ELF-1 (cell line): ENCODE measurements at regions not wholly inside any gene's neighbourhood (a gene's known extent, or its start where the extent isn't known, plus 50 kb on each side); places are given as distances from the start of the nearest gene placed in this dataset.

Experiments
- DNase-seq: peaks from one replicate; pipeline ENCODE4 v3.0.0-alpha.2; 2016; ENCODE audit warnings: low read depth, low spot score

DNA sequence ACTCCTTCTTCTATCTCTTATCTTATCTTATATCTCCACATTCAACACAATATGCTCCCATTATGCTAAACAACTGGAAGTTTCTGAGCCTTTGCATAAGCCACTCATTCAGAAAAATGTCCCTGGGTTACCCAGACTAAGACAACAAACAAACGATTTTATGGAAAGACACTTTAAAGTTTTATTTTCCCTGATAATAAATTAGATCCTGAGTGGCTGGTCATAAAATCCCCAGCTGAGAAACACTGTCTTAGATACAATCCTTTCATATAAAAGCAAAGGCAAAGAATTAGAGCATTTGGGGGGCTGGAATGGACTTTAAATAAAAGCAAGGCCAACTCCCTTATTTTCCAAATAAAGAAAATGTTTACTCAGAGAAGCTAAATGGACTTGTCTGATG lies 322.3 kb downstream of the GBE1 start:
- no peak for DNase-seq

DNA sequence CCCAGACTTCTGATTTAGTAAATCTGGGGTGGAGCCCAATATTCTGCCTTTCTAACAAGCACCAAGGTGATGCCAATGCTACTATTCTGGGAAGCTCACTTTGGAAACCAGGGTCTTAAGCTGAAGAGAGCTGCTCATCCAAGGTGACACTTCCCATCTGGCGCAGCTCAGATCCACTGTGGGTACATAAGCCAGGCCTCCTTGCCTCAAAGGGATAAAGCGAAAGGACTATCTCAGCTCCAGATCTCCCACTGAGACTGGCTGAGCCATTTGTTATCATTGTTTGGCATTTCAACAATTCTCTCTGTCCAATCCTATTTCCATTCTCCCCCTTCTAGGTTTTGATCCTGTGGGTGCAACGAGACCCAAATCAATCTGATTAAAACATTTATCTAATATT lies 323.8 kb downstream of the GBE1 start:
- DNase-seq: peak; percentile 10

GRCh38 chr3:81436182-81436581 lies 325.3 kb downstream of the GBE1 start:
- no peak for DNase-seq

DNA sequence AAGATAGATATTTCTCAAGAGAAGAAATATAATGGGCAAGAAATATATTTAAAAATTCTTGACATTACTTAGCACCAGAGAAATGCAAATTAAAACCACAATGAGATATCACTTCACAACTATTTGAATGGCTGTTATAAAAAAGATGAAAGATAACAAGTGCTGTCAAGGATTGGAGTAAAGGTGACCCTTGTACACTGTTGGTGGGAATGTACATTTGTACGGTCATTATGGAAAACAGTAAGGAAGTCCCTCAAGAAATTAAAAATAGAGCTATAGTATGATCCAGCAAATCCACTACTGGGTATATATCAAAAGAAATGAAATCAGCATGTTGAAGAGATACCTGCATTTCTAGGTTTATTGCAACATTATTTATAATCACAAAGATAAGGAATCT lies 326.4 kb downstream of the GBE1 start:
- no peak for DNase-seq

- no peak for DNase-seq
Observed at GRCh38 chr3:81434161-81434560, 327.3 kb downstream of the GBE1 start.

- no peak for DNase-seq
Observed at GRCh38 chr3:81433675-81434074, 327.8 kb downstream of the GBE1 start.

DNA sequence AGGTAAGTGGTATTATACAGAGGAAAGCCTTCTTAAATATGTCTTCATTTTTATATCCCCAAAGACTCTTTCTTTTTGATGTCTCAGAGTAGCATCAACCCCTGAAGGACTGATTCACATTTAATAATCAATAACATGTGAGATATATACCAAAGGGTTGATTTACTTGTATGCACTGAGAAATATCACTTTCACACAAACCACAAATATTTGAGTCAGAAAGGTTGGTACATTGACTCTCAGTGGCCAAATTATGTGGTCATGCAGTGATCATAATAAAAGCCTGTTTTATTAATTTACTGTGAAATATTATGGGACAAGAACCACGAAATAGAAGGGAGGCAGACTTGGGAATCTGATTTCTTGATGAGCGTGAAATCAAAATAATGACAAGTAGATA lies 329.0 kb downstream of the GBE1 start:
- no peak for DNase-seq

GRCh38 chr3:81426826-81427577 lies 334.4 kb downstream of the GBE1 start:
- peak; percentile 2 for DNase-seq

DNA sequence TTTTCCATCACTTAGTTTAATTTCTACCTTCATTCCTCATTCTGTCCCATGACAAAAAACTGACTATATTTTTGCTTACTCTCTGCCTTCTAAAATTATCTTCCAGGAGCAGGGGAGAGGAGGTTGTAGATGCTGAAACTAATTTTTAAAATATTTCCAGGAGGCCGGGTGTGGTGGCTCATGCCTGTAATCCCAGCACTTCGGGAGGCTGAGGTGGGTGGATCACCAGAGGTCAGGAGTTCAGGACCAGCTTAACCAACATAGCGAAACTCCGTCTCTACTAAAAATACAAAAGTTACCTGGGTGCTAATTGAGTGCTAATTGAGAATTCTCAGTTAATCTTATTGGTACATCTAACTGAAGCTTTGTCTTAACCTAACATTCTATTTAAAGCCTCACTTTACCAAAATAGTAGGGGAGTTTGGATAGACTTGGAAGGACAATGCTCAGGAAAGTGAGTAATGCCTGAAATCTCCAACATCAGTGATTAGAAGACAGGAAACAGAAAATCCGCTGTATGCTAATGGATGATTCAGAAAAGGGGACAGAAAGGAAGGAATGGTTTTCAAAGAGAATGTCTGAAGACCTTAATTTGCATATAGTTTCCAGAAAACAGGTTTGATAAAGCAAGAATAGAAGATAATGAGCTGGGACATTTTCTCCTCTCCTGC lies 336.1 kb downstream of the GBE1 start:
- no peak for DNase-seq

DNA sequence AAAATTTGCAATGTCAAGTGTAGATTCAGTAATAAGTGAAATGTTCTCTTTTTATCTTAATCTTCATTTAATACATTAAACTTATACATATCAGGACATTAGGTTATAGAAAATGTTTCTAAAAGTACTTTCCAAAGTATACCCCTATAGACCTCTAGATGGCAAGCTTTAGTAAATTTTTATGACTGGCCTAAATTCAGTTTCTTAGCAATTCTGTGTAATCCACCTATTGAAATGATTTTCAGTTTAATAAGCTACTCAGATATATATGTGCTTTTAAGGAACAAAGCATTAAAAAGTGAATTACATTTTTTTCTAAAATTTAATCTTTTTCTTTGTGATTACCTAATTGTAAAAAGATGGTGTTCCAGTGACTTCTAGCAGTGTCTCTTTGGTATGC lies 342.2 kb downstream of the GBE1 start:
- no peak for DNase-seq

DNA sequence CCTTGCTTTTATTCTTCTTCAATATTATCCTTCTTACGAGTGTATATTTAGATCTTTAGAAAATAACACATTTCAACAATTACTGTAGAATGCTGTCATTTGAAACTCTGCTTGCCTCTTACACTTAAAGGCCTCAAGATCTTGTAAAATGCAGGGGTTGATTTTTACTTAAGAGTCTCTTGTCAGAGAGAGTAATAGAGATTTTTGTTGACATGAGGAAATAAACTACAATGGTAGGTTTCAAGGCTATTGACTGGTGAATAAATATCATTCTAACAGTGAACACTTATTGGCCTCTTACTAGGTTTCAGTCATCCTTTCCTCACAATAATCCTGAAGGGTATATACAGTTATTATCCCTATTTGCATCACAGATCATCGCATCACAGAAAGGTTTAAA lies 344.6 kb downstream of the GBE1 start:
- DNase-seq: no peak

DNA sequence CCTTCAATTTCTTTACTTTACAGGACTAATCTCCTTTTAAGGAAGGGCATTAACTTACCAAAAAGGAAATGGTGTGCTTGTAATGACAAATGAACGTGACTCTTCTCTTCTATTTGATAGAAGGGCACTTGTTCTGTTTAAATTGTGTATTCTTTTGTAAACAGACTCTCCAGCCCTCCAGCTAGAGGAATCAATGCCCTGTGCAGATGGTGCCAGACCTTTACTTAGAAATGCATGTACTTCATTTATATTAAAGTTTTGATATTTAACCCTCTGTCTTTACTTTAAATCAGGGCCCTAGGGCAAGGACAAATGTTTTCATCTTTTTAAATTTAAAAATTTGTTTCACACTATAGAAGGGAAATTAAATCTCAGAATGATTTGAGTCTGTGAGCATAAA lies 355.1 kb downstream of the GBE1 start:
- no peak for DNase-seq

- DNase-seq: peak; percentile 8
Observed at GRCh38 chr3:81395739-81396513, 365.5 kb downstream of the GBE1 start.

DNA sequence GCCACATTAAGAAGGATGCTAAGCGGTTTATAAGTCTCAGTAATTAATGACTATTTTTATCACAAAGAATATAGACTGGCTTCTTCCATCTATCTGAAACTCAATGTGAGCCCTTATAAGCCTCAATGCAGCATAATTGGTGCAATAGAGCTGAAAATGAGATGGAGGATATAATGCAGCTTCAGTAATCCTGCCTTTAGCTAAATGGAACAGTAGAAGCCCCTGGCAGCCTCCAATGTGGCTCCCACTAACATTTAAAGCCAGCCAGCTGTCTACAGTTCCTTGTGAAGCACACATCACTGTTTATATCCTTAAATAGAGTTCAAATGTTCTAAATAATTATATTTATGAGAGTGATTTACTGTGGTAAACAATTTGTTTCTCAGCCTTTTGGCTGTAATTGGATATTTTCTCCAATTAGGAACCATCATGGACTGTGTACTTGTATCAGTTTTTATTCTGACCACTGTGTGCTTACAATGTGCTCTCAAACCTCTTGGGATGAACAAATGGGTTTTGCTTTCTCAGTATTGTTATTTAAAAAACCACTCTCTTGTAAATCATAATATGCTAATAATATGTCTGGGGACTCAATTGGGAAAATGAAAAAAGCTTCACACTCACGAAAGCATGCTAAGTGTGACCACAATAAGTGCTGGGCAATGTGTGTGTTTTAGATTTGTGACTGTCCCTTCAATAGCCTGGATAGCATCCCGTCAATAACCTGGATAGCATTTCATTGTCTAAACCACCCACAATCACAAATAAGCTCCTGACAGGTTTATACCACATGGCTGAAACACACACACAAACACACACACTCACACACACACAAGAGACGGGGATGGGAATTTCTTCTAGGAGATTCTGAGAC lies 366.6 kb downstream of the GBE1 start:
- DNase-seq: no peak

DNA sequence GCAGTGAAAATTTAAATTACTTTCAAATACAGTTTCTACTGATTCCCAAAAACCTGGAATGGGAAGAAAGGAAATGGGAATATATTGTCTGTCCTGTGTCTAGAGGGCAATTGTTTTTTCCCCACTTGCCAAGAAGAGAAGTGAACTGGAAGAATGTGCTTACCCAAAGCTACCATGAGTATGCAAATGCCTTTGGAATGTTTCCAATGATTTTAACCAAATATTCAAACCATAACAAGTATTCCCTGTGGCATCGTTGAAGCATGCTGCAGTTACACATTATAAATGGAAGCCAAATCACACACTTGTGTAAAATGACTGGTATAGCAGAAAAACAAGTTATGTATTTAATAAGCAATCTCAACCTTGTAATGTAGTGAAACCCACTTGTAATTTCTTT lies 368.2 kb downstream of the GBE1 start:
- DNase-seq: no peak

- no peak for DNase-seq
Observed at GRCh38 chr3:81390796-81391195, 370.6 kb downstream of the GBE1 start.

GRCh38 chr3:81388191-81388590 lies 373.3 kb downstream of the GBE1 start:
- DNase-seq: no peak

GRCh38 chr3:81382470-81382869 lies 379.0 kb downstream of the GBE1 start:
- DNase-seq: no peak

GRCh38 chr3:81380234-81380633 lies 381.2 kb downstream of the GBE1 start:
- DNase-seq: no peak

DNA sequence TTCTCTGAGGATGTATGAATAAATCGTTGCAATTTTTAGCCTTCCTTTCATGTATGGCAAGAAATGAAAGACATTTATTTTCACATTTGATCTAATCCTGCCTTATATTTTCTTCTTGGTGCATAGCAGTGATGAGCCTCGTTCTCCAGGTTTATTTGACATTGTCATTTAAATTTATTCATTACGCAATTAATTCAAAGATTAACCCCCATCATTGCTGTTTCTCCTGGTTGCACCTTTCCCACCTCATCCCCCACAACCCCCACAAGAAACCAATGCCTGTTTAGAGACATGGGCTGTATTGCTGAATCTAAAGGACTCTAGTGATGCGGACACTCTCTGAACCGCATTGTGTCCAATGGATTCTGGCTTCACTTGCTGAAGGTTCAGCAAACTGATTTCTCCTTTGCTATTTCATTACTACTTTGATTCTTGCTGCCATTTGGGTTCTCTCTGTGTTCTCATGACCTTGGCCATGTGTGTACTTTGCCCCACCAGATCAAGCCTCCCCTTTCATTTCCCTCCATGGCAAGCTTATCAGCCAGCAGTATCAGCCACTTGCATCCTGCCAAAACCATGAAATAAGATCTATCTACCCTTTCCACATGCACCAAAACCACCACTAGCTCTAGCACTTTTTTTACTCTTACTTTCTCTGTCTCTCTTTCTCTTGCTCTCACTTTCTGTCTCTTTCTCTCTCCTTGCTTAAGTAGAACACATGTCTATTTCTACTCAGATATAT lies 382.7 kb downstream of the GBE1 start:
- no peak for DNase-seq

DNA sequence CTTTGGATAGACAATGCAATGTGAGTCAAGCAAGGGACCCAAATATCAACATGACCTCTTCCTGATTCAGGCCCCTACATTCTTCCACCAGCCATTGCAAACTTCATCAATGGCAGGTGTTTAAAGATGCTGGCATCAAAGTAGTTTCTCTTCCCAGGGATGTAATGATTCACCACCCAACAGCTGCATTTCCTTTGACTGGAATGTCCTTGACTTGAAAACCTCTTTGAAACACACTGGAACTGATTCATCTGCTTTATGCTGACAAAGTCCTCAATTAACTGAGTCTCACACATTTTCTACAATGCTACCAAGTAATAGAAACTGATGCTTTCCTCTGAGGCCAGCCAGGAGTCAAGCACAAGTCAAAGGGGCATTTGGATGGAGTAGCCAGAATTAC lies 385.5 kb downstream of the GBE1 start:
- no peak for DNase-seq
